Neural cell (in vitro differentiated cells): ENCODE measurements at regions not wholly inside any gene's neighbourhood (a gene's known extent, or its start where the extent isn't known, plus 50 kb on each side); places are given as distances from the start of the nearest gene placed in this dataset.

ENCODE experiments used
- H2AFZ ChIP-seq: fragments of 200-600, 300-800 bp; sonication (generic), shearing (Covaris generic); 2 replicates; pipeline ENCODE4 v1.6.0; 2014; ENCODE audit warnings: low read depth, mild to moderate bottlenecking, antibody characterized with exemption, low read length, moderate library complexity
- H3F3A ChIP-seq: fragments of 200-600 bp; shearing (Covaris generic); 2 replicates; pipeline ENCODE4 v1.6.1; 2016; ENCODE audit warnings: mild to moderate bottlenecking, moderate library complexity, mixed read lengths, antibody characterized with exemption, low read length; ENCODE audit not compliant: insufficient read depth, poor library complexity, severe bottlenecking
- H3K27ac ChIP-seq: fragments of 200-600, 300-800 bp; sonication (generic), shearing (Covaris generic); 2 replicates; pipeline ENCODE4 v1.5.1; 2014; ENCODE audit warnings: mild to moderate bottlenecking, low read length, moderate library complexity
- H3K27me3 ChIP-seq: fragments of 300-800, 200-600 bp; sonication (generic), shearing (Covaris generic); 2 replicates; pipeline ENCODE4 v1.6.0; 2014; ENCODE audit warnings: mild to moderate bottlenecking, low read depth, low read length, moderate library complexity; ENCODE audit not compliant: insufficient read depth
- H3K36me3 ChIP-seq: fragments of 300-800, 200-600 bp; sonication (generic), shearing (Covaris generic); 2 replicates; pipeline ENCODE4 v1.5.1; 2014; ENCODE audit warnings: mild to moderate bottlenecking, antibody characterized with exemption, low read length, moderate library complexity; ENCODE audit not compliant: insufficient read depth
- H3K4me2 ChIP-seq: fragments of 300-800, 200-600 bp; sonication (generic), shearing (Covaris generic); 2 replicates; pipeline ENCODE4 v1.6.0; 2014; ENCODE audit warnings: mild to moderate bottlenecking, low read length
- H3K4me3 ChIP-seq: fragments of 300-800, 200-600 bp; sonication (generic), shearing (Covaris generic); 2 replicates; pipeline ENCODE4 v1.5.1; 2014; ENCODE audit warnings: mild to moderate bottlenecking, low read length, moderate library complexity
- H3K79me2 ChIP-seq: fragments of 200-600 bp; shearing (Covaris generic); replicated peaks from 2 replicates; pipeline ENCODE4 v1.6.0; 2014; ENCODE audit warnings: mild to moderate bottlenecking, low read length, moderate library complexity; ENCODE audit not compliant: insufficient read depth
- H3K9ac ChIP-seq: fragments of 300-800, 200-600 bp; sonication (generic), shearing (Covaris generic); 2 replicates; pipeline ENCODE4 v1.6.1; 2016; ENCODE audit warnings: mild to moderate bottlenecking, low read length, mixed read lengths
- H3K9me2 ChIP-seq: fragments of 200-600 bp; shearing (Covaris generic); 2 replicates; pipeline ENCODE4 v1.6.1; 2016; ENCODE audit warnings: mild to moderate bottlenecking, low read length, mixed read lengths; ENCODE audit not compliant: insufficient read depth
- H3K9me3 ChIP-seq: fragments of 200-600, 300-800 bp; sonication (generic), shearing (Covaris generic); 2 replicates; pipeline ENCODE4 v1.6.1; 2016; ENCODE audit warnings: mild to moderate bottlenecking, mixed run types, low read length, moderate library complexity, mixed read lengths
- H4K20me1 ChIP-seq: fragments of 200-600 bp; shearing (Covaris generic); 2 replicates; pipeline ENCODE4 v1.6.1; 2016; ENCODE audit warnings: mild to moderate bottlenecking, mixed run types; ENCODE audit not compliant: insufficient read depth
- EP300 ChIP-seq: fragments of 450-650 bp; conservative IDR thresholded peaks from 2 replicates; pipeline ENCODE4 v1.6.1; 2014; ENCODE audit warnings: antibody characterized with exemption, mild to moderate bottlenecking, moderate library complexity; ENCODE audit not compliant: poor library complexity, severe bottlenecking
- EZH2 ChIP-seq: fragments of 200-600, 300-800 bp; shearing (Covaris generic), sonication (generic); IDR thresholded peaks from 2 replicates; pipeline ENCODE4 v1.6.1; 2014; ENCODE audit warnings: antibody characterized with exemption, low read length, borderline replicate concordance, mild to moderate bottlenecking; ENCODE audit not compliant: insufficient read depth, poor library complexity, severe bottlenecking
- MXI1 ChIP-seq: fragments of 450-650 bp; conservative IDR thresholded peaks from 2 replicates; pipeline ENCODE4 v1.6.1; 2014; ENCODE audit warnings: antibody characterized with exemption, mild to moderate bottlenecking; ENCODE audit not compliant: poor library complexity, severe bottlenecking
- POLR2AphosphoS5 ChIP-seq: IDR thresholded peaks from 2 replicates; pipeline ENCODE4 v1.6.1; 2012
- RAD21 ChIP-seq: fragments of 450-650 bp; conservative IDR thresholded peaks from 2 replicates; pipeline ENCODE4 v1.6.1; 2014; ENCODE audit warnings: antibody characterized with exemption, mild to moderate bottlenecking, moderate library complexity
- SMC3 ChIP-seq: fragments of 450-650 bp; conservative IDR thresholded peaks from 2 replicates; pipeline ENCODE4 v1.6.1; 2014; ENCODE audit warnings: antibody characterized with exemption, mild to moderate bottlenecking, moderate library complexity; ENCODE audit not compliant: poor library complexity
- TAF1 ChIP-seq: IDR thresholded peaks from 2 replicates; pipeline ENCODE4 v1.6.1; 2012; ENCODE audit warnings: low read depth
- TF ChIP-seq, protein P1 (sequence below): fragments of 450-650 bp; IDR thresholded peaks from 2 replicates; pipeline ENCODE4 v1.5.1; 2014; ENCODE audit warnings: antibody characterized with exemption, mild to moderate bottlenecking, moderate library complexity; ENCODE audit not compliant: poor library complexity, severe bottlenecking
- TF ChIP-seq, protein P2 (sequence below): IDR thresholded peaks from 2 replicates; pipeline ENCODE4 v1.6.1; 2012; ENCODE audit warnings: borderline replicate concordance

GRCh38 chrX:26511589-26512363, 295.8 kb downstream of the MAGEB5 start:
- Histone ChIP-seq H3K4me3 (no peak overlapping the region), H3K27ac (peak overlapping the region; percentile 16)
- TF ChIP-seq RAD21 = no peak
- TF ChIP-seq POLR2AphosphoS5 = peak; percentile 34

DNA sequence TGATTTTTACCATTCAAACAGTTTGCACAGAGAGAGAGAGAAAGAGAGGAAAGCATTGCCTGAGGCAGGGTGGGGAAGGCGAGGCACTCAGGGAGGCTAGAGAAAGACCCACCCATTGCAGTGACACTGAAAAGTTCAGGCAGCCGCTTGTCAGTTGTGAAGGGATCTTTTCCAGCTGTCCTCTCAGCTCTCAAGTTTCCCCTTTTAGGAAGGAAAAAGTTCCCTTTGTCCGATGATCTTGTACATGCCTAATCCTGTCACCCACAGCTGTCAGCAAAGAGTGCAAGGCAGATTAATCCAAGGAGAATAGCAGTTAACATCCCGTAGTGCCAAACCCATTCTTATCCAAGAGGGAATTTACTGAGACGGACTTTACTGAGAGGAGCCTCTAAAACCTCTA, 255.0 kb downstream of the MAGEB5 start:
- H3K36me3 ChIP-seq = no peaks in the 10 kb centered on the region
- TF ChIP-seq MXI1 = no peak
- no peak for TF ChIP-seq EZH2
- TF ChIP-seq, protein P1, sequence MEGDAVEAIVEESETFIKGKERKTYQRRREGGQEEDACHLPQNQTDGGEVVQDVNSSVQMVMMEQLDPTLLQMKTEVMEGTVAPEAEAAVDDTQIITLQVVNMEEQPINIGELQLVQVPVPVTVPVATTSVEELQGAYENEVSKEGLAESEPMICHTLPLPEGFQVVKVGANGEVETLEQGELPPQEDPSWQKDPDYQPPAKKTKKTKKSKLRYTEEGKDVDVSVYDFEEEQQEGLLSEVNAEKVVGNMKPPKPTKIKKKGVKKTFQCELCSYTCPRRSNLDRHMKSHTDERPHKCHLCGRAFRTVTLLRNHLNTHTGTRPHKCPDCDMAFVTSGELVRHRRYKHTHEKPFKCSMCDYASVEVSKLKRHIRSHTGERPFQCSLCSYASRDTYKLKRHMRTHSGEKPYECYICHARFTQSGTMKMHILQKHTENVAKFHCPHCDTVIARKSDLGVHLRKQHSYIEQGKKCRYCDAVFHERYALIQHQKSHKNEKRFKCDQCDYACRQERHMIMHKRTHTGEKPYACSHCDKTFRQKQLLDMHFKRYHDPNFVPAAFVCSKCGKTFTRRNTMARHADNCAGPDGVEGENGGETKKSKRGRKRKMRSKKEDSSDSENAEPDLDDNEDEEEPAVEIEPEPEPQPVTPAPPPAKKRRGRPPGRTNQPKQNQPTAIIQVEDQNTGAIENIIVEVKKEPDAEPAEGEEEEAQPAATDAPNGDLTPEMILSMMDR = no peak
- TF ChIP-seq TAF1 = no peak
- no peak for TF ChIP-seq RAD21
- TF ChIP-seq SMC3 = no peak
- no peak for TF ChIP-seq EP300
- TF ChIP-seq, protein P2, sequence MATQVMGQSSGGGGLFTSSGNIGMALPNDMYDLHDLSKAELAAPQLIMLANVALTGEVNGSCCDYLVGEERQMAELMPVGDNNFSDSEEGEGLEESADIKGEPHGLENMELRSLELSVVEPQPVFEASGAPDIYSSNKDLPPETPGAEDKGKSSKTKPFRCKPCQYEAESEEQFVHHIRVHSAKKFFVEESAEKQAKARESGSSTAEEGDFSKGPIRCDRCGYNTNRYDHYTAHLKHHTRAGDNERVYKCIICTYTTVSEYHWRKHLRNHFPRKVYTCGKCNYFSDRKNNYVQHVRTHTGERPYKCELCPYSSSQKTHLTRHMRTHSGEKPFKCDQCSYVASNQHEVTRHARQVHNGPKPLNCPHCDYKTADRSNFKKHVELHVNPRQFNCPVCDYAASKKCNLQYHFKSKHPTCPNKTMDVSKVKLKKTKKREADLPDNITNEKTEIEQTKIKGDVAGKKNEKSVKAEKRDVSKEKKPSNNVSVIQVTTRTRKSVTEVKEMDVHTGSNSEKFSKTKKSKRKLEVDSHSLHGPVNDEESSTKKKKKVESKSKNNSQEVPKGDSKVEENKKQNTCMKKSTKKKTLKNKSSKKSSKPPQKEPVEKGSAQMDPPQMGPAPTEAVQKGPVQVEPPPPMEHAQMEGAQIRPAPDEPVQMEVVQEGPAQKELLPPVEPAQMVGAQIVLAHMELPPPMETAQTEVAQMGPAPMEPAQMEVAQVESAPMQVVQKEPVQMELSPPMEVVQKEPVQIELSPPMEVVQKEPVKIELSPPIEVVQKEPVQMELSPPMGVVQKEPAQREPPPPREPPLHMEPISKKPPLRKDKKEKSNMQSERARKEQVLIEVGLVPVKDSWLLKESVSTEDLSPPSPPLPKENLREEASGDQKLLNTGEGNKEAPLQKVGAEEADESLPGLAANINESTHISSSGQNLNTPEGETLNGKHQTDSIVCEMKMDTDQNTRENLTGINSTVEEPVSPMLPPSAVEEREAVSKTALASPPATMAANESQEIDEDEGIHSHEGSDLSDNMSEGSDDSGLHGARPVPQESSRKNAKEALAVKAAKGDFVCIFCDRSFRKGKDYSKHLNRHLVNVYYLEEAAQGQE = no peak
- TF ChIP-seq POLR2AphosphoS5 = no peak
- no peak overlapping the region for H2AFZ ChIP-seq
- H3K4me2 ChIP-seq = no peak overlapping the region
- H3K9ac ChIP-seq = no peak overlapping the region
- H3K9me2 ChIP-seq = no peaks in the 10 kb centered on the region
- H3K9me3 ChIP-seq = no peaks in the 10 kb centered on the region
- no peaks in the 10 kb centered on the region for H4K20me1 ChIP-seq
- no peaks in the 10 kb centered on the region for H3K79me2 ChIP-seq
- no peaks in the 10 kb centered on the region for H3K27me3 ChIP-seq
- H3F3A ChIP-seq = no peaks in the 10 kb centered on the region
- H3K27ac ChIP-seq = no peak overlapping the region
- H3K4me3 ChIP-seq = no peak overlapping the region

More at GRCh38 chrX:26511589-26512363, 295.8 kb downstream of the MAGEB5 start:
- Histone ChIP-seq H3K9me3 (no peaks in the 10 kb centered on the region), H2AFZ (no peak overlapping the region), H3K36me3 (no peaks in the 10 kb centered on the region), H3K4me2 (no peak overlapping the region), H3F3A (no peaks in the 10 kb centered on the region), H4K20me1 (no peaks in the 10 kb centered on the region), H3K9me2 (no peaks in the 10 kb centered on the region), H3K9ac (no peak overlapping the region), H3K27me3 (no peaks in the 10 kb centered on the region), H3K79me2 (no peaks in the 10 kb centered on the region)
